Esophagus squamous epithelium (tissue), 5 donors: ENCODE measurements at regions not wholly inside any gene's neighbourhood (a gene's known extent, or its start where the extent isn't known, plus 50 kb on each side); places are given as distances from the start of the nearest gene placed in this dataset.

Experiments used
- DNase-seq: peaks from one replicate; lab custom pipeline; 2025; lab: John Stamatoyannopoulos, UW
- H3K27ac ChIP-seq, 4 donors: fragments of 200-600 bp; sonication (generic); one replicate each; pipeline ENCODE4 v1.5.1; 2016 to 2019; ENCODE audit warnings: mild to moderate bottlenecking in 1 of 4
- H3K27me3 ChIP-seq, 4 donors: fragments of 200-600 bp; sonication (generic); 1 replicate in 3 of 4; 2 replicates in 1 of 4; pipeline versions ENCODE4 v1.5.1 to v1.6.0; 2017 to 2021; ENCODE audit warnings: antibody characterized with exemption in 1 of 4
- H3K36me3 ChIP-seq, 3 donors: fragments of 200-600 bp; sonication (generic); one replicate each; pipeline ENCODE4 v1.5.1; 2016 to 2019
- H3K4me1 ChIP-seq, 3 donors: fragments of 200-600 bp; sonication (generic); one replicate each; pipeline ENCODE4 v1.5.1; 2017 to 2019
- H3K4me3 ChIP-seq, 4 donors: fragments of 200-600 bp; sonication (generic); 1 replicate in 3 of 4; 2 replicates in 1 of 4; pipeline ENCODE4 v1.5.1; 2016 to 2019; ENCODE audit warnings: mild to moderate bottlenecking in 2 of 4, moderate library complexity in 1 of 4
- H3K9me3 ChIP-seq, 3 donors: fragments of 200-600 bp; sonication (generic); one replicate each; pipeline ENCODE4 v1.5.1; 2016 to 2019
- CTCF ChIP-seq, 6 experiments: fragments of 450-650 bp in 4 of 6; fragments of 200-600 bp in 2 of 6; sonication (generic) in 2 of 6; IDR thresholded peaks; one replicate each; pipeline ENCODE4 v1.5.1; 2016 to 2019; ENCODE audit warnings: antibody characterized with exemption in 6 of 6, mild to moderate bottlenecking in 4 of 6, moderate library complexity in 4 of 6
- POLR2A ChIP-seq, 4 donors: fragments of 450-650 bp; IDR thresholded peaks; one replicate each; pipeline ENCODE4 v1.6.1; 2017; ENCODE audit warnings: antibody characterized with exemption in 4 of 4, mild to moderate bottlenecking in 4 of 4, moderate library complexity in 3 of 4
- WGBS, 2 donors: methylation state at CpG; one replicate each; pipeline ENCODE4 v1.1.5; 2018; 5-methylcytosine and 5-hydroxymethylcytosine counted together
- intact Hi-C: fragments of 100-400 bp; cut with DNase I; formaldehyde crosslinking; loops from one replicate; pipeline ENCODE4 v1.15.0; 2022
- donor health status: DM: yes; HTN: yes; CAD: no.

- 74 to 78% methylated on average over 10 to 22 of the region's 22 CpGs for WGBS, 2 donors
- Histone ChIP-seq H3K36me3 (no peaks in the 10 kb centered on the region), H3K4me3 (no peak overlapping the region), H3K9me3 (no peaks in the 10 kb centered on the region), H3K27ac (no peak overlapping the region), H3K4me1 (peaks cover 0 to 6% (median 4%) of the 10 kb centered on the region in 3 donors), H3K27me3 (peaks cover 0 to 99% (median 1%) of the 10 kb centered on the region in 4 donors)
- intact Hi-C loops: no loop called here
- DNase-seq: no peak
- TF ChIP-seq POLR2A (IDR thresholded peaks at IDR 0.05) (no peak), CTCF (IDR thresholded peaks at IDR 0.05) (no peak)
Observed at GRCh38 chr16:86823888-86824671, 245.7 kb downstream of the FOXL1 start.

- intact Hi-C loops: no loop called here
- H3K27me3 ChIP-seq: peaks cover 0 to 99% (median 1%) of the 10 kb centered on the region in 4 donors
- 46 to 48% methylated on average over 10 to 13 of the region's 18 CpGs for WGBS, 2 donors
- no peaks in the 10 kb centered on the region for H3K9me3 ChIP-seq
- no peaks in the 10 kb centered on the region for H3K4me1 ChIP-seq
- TF ChIP-seq CTCF (IDR thresholded peaks at IDR 0.05): no peak
- TF ChIP-seq POLR2A (IDR thresholded peaks at IDR 0.05): no peak
- no peak for DNase-seq
- H3K27ac ChIP-seq: no peak overlapping the region
- H3K4me3 ChIP-seq: no peak overlapping the region
- no peaks in the 10 kb centered on the region for H3K36me3 ChIP-seq
Observed at GRCh38 chr16:86824751-86825296, 246.5 kb downstream of the FOXL1 start.

GRCh38 chr16:86825631-86826030, 247.3 kb downstream of the FOXL1 start:
- no peak overlapping the region for H3K27ac ChIP-seq
- H3K36me3 ChIP-seq: no peaks in the 10 kb centered on the region
- H3K9me3 ChIP-seq: no peaks in the 10 kb centered on the region
- H3K4me3 ChIP-seq: no peak overlapping the region
- TF ChIP-seq POLR2A (IDR thresholded peaks at IDR 0.05): no peak
- TF ChIP-seq CTCF (IDR thresholded peaks at IDR 0.05): no peak
- intact Hi-C loops: no loop called here
- H3K27me3 ChIP-seq: peaks cover 0 to 96% (median 1%) of the 10 kb centered on the region in 4 donors
- no peak for DNase-seq
- 67 to 69% methylated on average over 4 of the region's 4 CpGs for WGBS, 2 donors
- no peaks in the 10 kb centered on the region for H3K4me1 ChIP-seq

- H3K9me3 ChIP-seq: no peaks in the 10 kb centered on the region
- no peak for DNase-seq
- peaks cover 0 to 91% (median 0%) of the 10 kb centered on the region in 4 donors for H3K27me3 ChIP-seq
- no peak for TF ChIP-seq POLR2A (IDR thresholded peaks at IDR 0.05)
- no peak for TF ChIP-seq CTCF (IDR thresholded peaks at IDR 0.05)
- no peaks in the 10 kb centered on the region for H3K4me1 ChIP-seq
- H3K4me3 ChIP-seq: no peak overlapping the region
- H3K27ac ChIP-seq: no peak overlapping the region
- no peaks in the 10 kb centered on the region for H3K36me3 ChIP-seq
- intact Hi-C loops: no loop called here
- 43 to 47% methylated on average over 4 to 12 of the region's 14 CpGs for WGBS, 2 donors
Observed at GRCh38 chr16:86826941-86827340, 248.6 kb downstream of the FOXL1 start.

GRCh38 chr16:86827521-86827920, 249.2 kb downstream of the FOXL1 start:
- H3K27me3 ChIP-seq: peaks cover 0 to 87% (median 0%) of the 10 kb centered on the region in 4 donors
- no peaks in the 10 kb centered on the region for H3K4me1 ChIP-seq
- no peak overlapping the region for H3K4me3 ChIP-seq
- H3K36me3 ChIP-seq: no peaks in the 10 kb centered on the region
- intact Hi-C loops: no loop called here
- H3K27ac ChIP-seq: no peak overlapping the region
- no peak for TF ChIP-seq CTCF (IDR thresholded peaks at IDR 0.05)
- 15 to 29% methylated on average over 12 of the region's 12 CpGs for WGBS, 2 donors
- no peaks in the 10 kb centered on the region for H3K9me3 ChIP-seq
- DNase-seq: no peak
